Activated CD8-positive, alpha-beta memory T cell treated with anti-CD3 and anti-CD28 coated beads for 24 hours (primary cell): ENCODE measurements at regions not wholly inside any gene's neighbourhood (a gene's known extent, or its start where the extent isn't known, plus 50 kb on each side); places are given as distances from the start of the nearest gene placed in this dataset.
A peak's percentile ranks its signal among the peaks of the same experiment; 100 is the strongest.
"Not testable (repeated sequence)": the region's sequence is repeated elsewhere in the genome, so short reads cannot be mapped to it uniquely, and the experiment has no call there.

Source experiments
- DNase-seq: peaks from one replicate; pipeline ENCODE4 v3.0.0-alpha.2; 2020

- peak; percentile 41 for DNase-seq
Observed at GRCh38 chr19:27746691-27747380, 1466.1 kb downstream of the UQCRFS1 start.

- peak; percentile 40 for DNase-seq
Observed at GRCh38 chr19:27745978-27746542, 1466.9 kb downstream of the UQCRFS1 start.

- peak; percentile 19 for DNase-seq
Observed at GRCh38 chr19:27744926-27745768, 1467.8 kb downstream of the UQCRFS1 start.

- no peak for DNase-seq
Observed at GRCh38 chr19:27742041-27742440, 1470.9 kb downstream of the UQCRFS1 start.

GRCh38 chr19:27741236-27741635 lies 1471.7 kb downstream of the UQCRFS1 start:
- no peak for DNase-seq

GRCh38 chr19:27740396-27740795 lies 1472.6 kb downstream of the UQCRFS1 start:
- DNase-seq: peak; percentile 13

GRCh38 chr19:27738569-27739193 lies 1474.3 kb downstream of the UQCRFS1 start:
- no peak for DNase-seq

- DNase-seq: no peak
Observed at GRCh38 chr19:27736225-27736624, 1476.7 kb downstream of the UQCRFS1 start.

- no peak for DNase-seq
Observed at GRCh38 chr19:27735314-27735713, 1477.6 kb downstream of the UQCRFS1 start.

- DNase-seq: no peak
Observed at GRCh38 chr19:27734496-27735220, 1478.3 kb downstream of the UQCRFS1 start.

GRCh38 chr19:27733551-27734266 lies 1479.2 kb downstream of the UQCRFS1 start:
- no peak for DNase-seq

GRCh38 chr19:27729332-27729731 lies 1483.6 kb downstream of the UQCRFS1 start:
- no peak for DNase-seq

GRCh38 chr19:27722625-27723024 lies 1490.3 kb downstream of the UQCRFS1 start:
- DNase-seq: no peak

- no peak for DNase-seq
Observed at GRCh38 chr19:27720155-27720554, 1492.8 kb downstream of the UQCRFS1 start.

- DNase-seq: no peak
Observed at GRCh38 chr19:27719034-27719433, 1493.9 kb downstream of the UQCRFS1 start.

GRCh38 chr19:27718234-27718633 lies 1494.7 kb downstream of the UQCRFS1 start:
- DNase-seq: no peak

- no peak for DNase-seq
Observed at GRCh38 chr19:27717825-27718224, 1495.1 kb downstream of the UQCRFS1 start.

GRCh38 chr19:27716922-27717321 lies 1496.0 kb downstream of the UQCRFS1 start:
- DNase-seq: no peak

GRCh38 chr19:27714857-27715256 lies 1498.1 kb downstream of the UQCRFS1 start:
- no peak for DNase-seq

- DNase-seq: no peak
Observed at GRCh38 chr19:27709496-27709895, 1503.5 kb downstream of the UQCRFS1 start.

- DNase-seq: not testable (repeated sequence)
Observed at GRCh38 chr19:27708986-27709385, 1504.0 kb downstream of the UQCRFS1 start.

- DNase-seq: not testable (repeated sequence)
Observed at GRCh38 chr19:27707026-27707425, 1505.9 kb downstream of the UQCRFS1 start.
